Prostate gland (tissue), 2 donors: ENCODE measurements at regions not wholly inside any gene's neighbourhood (a gene's known extent, or its start where the extent isn't known, plus 50 kb on each side); places are given as distances from the start of the nearest gene placed in this dataset.

Experiments
- POLR2AphosphoS5 ChIP-seq: sonication (generic); formaldehyde crosslinking; IDR thresholded peaks from one replicate; pipeline ENCODE4 v1.6.1; 2017; ENCODE audit warnings: antibody characterized with exemption
- TF ChIP-seq, protein P1 (sequence below), 4 experiments: fragments of 200-600 bp in 2 of 4; fragments of 450-650 bp in 2 of 4; sonication (generic) in 2 of 4; IDR thresholded peaks; 1 replicate in 3 of 4; 2 replicates in 1 of 4; pipeline ENCODE4 v1.5.1; 2016 to 2019; ENCODE audit warnings: antibody characterized with exemption in 4 of 4, mild to moderate bottlenecking in 2 of 4, moderate library complexity in 2 of 4

DNA sequence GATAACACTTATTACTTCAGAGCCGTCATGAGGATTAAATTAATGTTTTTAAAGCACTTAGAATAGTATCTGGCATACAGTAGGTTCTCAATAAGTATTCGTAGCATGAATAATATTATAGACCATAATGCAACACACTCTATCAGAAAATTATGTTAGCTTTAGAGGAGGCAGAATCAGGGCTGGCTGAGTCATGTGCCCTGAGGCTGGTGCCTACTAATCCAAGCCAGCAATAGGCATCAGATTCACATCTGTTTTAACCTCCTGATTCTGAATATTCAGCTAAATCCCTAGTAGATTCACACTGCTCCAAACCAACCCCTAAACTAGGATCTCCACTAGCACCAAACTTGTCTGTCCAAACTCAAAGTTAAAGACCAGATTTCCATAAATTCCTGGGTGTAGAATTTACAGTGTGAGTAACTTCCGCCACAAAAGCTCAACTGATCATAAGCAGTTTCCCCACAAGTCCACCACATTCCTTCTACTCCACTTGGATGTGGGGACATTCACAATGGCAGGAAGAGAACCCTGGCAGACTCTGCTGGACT lies 170.0 kb upstream of the DAPK1 start:
- TF ChIP-seq, protein P1, sequence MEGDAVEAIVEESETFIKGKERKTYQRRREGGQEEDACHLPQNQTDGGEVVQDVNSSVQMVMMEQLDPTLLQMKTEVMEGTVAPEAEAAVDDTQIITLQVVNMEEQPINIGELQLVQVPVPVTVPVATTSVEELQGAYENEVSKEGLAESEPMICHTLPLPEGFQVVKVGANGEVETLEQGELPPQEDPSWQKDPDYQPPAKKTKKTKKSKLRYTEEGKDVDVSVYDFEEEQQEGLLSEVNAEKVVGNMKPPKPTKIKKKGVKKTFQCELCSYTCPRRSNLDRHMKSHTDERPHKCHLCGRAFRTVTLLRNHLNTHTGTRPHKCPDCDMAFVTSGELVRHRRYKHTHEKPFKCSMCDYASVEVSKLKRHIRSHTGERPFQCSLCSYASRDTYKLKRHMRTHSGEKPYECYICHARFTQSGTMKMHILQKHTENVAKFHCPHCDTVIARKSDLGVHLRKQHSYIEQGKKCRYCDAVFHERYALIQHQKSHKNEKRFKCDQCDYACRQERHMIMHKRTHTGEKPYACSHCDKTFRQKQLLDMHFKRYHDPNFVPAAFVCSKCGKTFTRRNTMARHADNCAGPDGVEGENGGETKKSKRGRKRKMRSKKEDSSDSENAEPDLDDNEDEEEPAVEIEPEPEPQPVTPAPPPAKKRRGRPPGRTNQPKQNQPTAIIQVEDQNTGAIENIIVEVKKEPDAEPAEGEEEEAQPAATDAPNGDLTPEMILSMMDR (IDR thresholded peaks at IDR 0.05), result no peak
- no peak for TF ChIP-seq POLR2AphosphoS5
